ENCODE measurements at regions not wholly inside any gene's neighbourhood (a gene's known extent, or its start where the extent isn't known, plus 50 kb on each side); places are given as distances from the start of the nearest gene placed in this dataset.
A peak's percentile ranks its signal among the peaks of the same experiment; 100 is the strongest.

DNA sequence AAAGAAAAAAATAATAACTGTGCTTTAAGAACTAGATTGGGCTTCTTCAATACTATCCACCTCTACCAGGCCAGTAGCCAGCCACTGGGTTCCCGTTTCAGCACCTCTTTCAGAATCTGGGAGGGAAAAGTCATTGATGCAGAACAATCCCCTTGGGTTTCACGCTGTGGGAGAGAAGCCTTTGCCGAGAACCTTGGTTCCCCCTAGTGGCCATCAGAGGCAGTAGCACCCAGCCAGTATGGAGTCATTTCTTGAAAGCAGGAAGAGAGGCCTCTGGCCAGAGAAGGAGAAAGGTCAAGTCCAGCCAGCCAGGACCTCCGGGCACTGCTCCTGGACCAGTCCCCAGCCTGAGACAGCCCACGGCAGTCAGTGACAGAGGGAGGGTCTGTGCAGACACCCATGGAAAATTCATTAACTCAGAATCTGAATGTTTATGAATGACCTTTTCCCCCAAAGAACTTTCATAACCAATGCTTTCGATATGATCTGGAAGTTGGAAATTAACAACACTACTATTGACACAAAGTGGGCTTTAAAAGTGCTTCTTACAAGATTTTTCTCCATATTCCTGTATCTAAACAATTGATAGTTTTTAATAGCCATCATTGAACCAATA lies 51.2 kb upstream of the CDH5 start:
- DNase-seq = peak; percentile 79

- no peak for DNase-seq
Measured at GRCh38 chr16:66311306-66311705, 55.2 kb upstream of the CDH5 start.

DNA sequence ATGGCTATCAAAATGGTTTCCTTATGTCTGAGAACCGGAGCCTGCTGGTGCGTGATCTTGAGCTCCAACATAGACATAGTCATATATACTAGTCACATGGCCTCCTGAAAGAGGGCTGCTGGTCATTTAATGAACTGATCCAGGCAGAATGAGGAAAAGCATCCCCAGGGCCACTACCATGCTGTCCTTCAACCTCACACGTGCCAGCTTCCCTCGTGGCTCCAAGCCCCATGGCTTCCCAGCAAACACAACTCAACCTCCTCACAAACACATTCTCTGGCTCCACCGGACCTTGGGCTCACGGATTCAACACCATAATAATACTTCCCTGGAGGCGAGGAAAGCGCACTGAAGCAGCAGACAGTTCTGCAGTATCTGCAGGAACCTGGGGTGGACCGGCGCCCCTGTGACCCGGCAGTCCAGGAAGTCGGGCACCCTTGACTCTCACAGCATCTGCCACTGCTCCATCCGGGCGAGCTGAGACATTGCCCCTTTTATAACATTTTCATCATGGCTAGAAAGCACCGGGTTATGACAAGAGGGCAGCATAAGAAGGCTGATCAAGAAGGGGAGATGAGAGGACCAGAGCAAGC lies 57.2 kb upstream of the CDH5 start:
- DNase-seq = no peak

DNA sequence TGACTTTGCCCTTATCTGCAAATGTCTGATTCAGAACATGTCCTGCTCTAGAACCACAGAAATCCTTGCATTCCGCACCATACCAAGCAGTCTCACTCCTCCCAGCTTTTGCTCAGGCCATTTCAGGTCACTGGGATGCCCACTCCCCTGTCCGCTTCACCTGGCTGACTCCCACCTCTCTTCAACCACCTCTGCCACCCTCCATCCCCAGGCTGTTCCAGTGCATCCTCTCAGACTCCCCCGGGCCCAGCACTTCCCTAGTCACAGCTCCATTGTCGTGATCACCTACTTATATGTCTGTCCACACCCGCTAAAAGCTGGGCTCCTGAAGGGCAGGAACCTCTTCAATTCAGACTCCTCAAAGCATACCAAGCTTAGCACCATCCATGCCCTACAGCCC lies 58.4 kb upstream of the CDH5 start:
- DNase-seq = no peak

- no peak for DNase-seq
Measured at GRCh38 chr16:66306366-66307150, 59.9 kb upstream of the CDH5 start.

DNA sequence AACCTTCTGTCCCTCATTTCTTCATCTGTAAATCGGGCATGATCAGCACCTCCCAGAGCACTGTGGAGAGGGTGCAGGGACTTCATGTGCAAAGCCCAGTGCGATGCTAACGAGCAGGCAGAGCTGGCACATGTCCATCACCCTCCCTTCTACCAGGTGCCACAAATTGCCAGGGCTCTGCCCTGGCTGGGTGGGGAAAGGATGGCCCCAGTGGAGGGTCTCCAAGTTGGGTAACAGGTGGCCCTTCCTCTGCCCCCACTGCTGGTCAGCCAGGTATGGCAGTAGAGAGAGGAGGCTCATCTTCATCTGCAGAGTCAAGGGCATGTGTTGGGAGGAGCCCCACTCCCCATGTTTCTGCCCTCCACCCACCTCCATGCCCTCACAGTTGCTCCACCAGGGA lies 61.5 kb upstream of the CDH5 start:
- DNase-seq = no peak

DNA sequence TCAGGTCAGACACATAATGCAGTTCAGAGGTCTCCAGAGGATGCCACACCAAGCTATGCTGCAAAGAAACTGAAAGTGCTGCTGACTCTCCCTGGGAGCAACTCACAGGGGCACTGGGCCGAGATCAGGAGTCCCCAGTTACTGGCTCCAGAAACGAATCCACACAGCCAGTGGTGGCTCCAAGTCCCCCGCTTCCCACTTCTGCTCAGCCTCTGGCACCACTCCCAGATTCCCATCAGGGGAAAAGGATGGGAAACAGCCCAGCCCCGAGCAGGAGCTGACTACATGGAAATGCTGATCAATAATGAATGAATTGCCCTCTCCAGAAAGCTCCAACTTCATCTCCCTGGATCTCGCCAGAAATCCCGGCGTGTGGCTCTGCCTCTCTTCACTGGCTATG lies 62.3 kb upstream of the CDH5 start:
- no peak for DNase-seq

GRCh38 chr16:66300501-66300900 lies 66.0 kb upstream of the CDH5 start:
- no peak for DNase-seq

GRCh38 chr16:66300037-66300436 lies 66.5 kb upstream of the CDH5 start:
- no peak for DNase-seq

DNA sequence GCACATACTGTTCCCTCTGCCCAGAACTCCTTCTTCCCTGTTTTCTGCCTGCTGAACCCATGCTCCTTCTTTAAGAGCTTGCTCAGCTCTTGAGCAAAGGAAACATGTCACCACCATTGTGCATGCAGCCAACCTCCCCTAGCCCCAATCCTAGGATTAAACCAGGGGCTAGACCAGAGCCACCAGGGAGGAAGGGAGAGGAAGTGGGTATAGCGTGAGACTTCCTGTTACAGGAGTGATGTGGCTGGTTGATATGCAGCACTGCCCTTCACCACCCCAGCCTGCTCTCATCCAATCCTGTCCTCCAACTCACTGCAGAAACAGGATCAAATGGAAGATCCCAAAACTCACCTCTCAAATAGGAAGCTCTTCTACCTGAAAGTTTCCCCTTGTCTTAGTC lies 67.1 kb upstream of the CDH5 start:
- no peak for DNase-seq

- no peak for DNase-seq
Measured at GRCh38 chr16:66298571-66299120, 67.8 kb upstream of the CDH5 start.

- no peak for DNase-seq
Measured at GRCh38 chr16:66298006-66298405, 68.5 kb upstream of the CDH5 start.

DNA sequence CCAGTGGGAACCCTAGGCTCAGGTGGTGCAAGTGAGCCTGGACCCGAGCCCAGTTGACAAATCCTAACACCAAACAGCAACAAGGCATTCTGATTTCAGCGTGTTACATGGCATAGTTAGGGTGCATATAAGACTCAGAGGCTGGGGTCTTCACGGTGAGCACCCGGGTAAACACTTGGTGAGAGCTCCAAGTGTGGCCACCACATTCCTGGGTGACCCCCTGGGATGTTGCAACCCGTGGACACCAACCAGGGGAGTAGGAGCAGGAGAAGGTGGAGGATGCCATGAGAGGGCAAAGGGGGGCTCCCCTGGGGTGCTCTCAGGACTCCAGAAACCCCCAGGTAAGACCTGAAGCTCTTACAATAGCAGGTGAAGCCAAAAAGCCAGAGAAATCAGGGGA lies 69.9 kb upstream of the CDH5 start:
- no peak for DNase-seq

DNA sequence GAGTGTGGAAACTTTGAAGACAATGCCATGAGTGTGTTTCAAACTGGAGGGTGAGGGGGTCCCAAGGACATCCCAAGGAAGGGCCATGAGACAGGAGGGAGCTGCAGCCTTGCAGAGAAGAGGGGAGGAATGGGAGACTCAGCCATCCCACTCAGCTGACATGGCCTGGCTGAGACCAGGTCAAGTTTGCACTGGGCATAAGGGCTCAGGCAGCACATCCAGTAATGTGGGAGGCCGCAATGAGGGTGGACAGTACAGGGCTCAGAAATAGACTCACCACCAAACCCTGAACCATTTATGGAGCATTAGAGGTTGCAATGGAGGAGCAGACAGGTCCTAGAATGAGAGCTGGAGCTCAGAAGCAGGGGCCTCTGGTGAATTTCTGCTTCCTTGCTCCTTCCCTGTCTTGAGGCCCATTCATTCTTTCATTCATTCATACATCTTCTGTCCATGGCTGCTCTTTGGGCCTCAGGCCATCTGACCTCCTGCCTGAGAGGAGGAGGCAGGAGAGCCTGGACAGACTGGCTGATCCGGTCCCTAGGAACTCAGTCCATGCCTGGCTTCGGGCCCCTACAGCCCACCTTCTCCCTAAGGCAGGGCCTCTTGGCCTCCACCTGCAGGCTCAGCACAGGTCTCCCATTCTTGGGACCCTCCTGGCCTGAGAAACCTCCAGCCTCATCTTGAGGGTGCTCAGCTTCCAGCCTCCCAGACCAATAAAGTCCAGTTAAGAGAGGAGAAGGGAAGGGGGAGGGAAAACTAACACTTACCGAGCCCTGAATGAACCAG lies 70.5 kb upstream of the CDH5 start:
- no peak for DNase-seq

DNA sequence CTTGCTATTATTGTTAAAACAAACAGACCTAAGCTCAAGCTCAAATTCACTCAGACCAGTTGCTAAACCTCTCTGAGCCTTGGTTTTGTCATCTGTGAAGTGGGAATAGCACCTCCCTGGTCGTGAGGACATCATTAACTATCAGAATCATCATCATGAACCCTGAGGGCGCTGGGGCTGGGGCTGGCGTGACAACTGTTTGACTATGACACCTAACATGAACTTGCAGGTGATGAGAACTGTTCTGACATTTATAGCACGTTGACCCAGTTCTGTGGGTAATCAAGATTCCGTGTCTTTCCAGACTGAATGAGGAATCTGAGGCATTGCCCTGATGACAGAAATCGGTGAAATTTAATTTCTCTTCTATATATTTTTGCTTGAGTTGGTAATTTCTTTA lies 71.3 kb upstream of the CDH5 start:
- no peak for DNase-seq

DNA sequence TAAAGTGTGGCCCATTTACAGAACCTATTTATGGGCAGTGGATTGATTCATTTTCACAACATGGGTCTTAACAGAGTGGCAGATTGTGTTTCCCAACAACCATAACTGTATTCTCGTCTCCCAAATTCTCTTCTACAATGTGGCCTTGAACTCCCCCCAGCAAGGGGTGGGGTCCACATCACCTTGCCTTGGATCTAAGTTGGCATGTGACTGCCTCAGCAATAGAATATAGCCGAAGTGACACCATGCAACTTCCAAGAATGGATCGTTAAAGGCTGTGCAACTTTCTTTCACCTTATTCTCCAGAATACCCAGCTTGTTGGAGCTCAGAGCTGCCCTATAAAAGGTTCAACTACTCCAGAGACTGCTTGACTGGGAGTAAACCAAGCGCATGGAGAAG lies 72.0 kb upstream of the CDH5 start:
- DNase-seq = no peak

- DNase-seq = no peak
Measured at GRCh38 chr16:66293932-66294331, 72.6 kb upstream of the CDH5 start.

DNA sequence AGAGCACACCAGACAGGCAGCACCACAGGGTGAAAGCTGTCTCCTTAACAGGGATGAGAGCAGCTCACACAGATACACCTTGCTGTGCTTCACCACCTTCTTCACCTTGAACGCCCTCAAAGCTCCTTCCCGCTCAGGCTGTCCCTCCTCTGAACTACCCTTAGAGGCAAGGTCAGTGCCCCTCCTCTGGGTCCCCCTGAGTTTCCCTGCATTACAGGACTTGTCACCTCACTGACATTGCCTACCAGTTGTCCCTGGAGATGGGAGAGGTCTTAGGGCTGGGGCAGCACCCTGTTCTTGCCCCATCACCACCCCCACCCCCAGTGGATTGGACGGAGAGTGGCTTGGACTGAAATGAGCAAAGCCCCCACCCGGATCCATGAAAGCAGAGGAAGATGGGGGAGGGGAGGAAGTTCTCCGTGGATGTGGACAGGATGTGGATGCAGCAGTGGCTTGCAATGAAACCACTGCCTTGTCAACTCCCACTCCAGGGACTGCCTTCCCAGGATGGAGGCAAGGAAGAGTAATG lies 73.2 kb upstream of the CDH5 start:
- no peak for DNase-seq

- no peak for DNase-seq
Measured at GRCh38 chr16:66292241-66292935, 74.1 kb upstream of the CDH5 start.

DNA sequence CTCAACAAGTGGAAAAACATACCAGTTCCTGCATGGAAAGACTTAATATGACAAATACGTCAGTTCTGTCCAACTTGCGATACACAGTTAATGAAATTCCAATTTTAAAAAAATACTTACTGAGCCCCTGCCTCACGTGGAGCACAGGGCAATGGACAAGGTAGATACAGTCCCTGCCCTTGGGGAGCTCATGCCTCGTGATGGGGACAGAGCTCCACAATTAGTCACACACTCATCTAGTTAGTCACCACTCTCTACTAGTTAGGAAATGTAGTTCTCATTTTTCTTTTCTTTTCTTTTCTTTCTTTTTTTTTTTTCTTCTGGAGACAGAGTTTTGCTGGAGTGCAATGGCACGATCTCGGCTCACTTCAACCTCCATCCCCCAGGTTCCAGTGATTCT lies 74.7 kb upstream of the CDH5 start:
- DNase-seq = no peak

- DNase-seq = no peak
Measured at GRCh38 chr16:66290431-66290830, 76.1 kb upstream of the CDH5 start.

DNA sequence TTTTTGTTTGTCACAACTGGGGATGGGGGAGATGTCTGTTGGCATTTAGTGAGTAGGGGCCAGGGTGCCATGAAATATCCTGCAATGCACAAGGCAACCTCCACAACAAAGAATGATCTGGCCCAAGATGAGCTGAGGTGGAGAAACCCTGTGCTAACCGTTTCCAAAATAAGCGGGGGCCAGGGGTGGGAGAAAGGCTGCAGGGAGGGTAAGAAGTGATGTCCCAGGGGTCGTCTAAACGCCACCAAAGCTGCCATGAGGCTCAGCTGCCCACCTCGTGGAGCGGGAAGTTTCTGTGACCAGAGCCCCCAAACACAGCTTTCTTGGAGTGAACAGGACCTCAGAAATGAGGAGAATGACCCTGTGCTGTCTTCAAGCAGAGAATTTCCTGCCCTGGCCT lies 76.5 kb upstream of the CDH5 start:
- no peak for DNase-seq
